NCI-H345 treated with DMSO at 0.1 percent for 48 hours (cell line): ENCODE measurements at regions not wholly inside any gene's neighbourhood (a gene's known extent, or its start where the extent isn't known, plus 50 kb on each side); places are given as distances from the start of the nearest gene placed in this dataset.
"Not testable (repeated sequence)": the region's sequence is repeated elsewhere in the genome, so short reads cannot be mapped to it uniquely, and the experiment has no call there.

ENCODE experiments used
- DNase-seq: peaks from one replicate; lab custom pipeline; 2025; ENCODE audit not compliant: unreplicated experiment; lab: John Stamatoyannopoulos, UW

GRCh38 chr16:62272035-62272434 is 235.8 kb upstream of the CDH8 start:
- no peak for DNase-seq

- DNase-seq: no peak
These were observed 225.5 kb upstream of the CDH8 start for GRCh38 chr16:62261760-62262159.

GRCh38 chr16:62258931-62259435 is 222.7 kb upstream of the CDH8 start:
- not testable (repeated sequence) for DNase-seq

GRCh38 chr16:62256406-62256805 is 220.2 kb upstream of the CDH8 start:
- no peak for DNase-seq

- DNase-seq: no peak
These were observed 218.6 kb upstream of the CDH8 start for GRCh38 chr16:62254847-62255246.

GRCh38 chr16:62254372-62254771 is 218.1 kb upstream of the CDH8 start:
- no peak for DNase-seq

- DNase-seq: no peak
These were observed 217.7 kb upstream of the CDH8 start for GRCh38 chr16:62253966-62254365.

- DNase-seq: no peak
These were observed 212.8 kb upstream of the CDH8 start for GRCh38 chr16:62249069-62249468.

GRCh38 chr16:62240722-62241121 is 204.5 kb upstream of the CDH8 start:
- no peak for DNase-seq

GRCh38 chr16:62225675-62226074 is 189.4 kb upstream of the CDH8 start:
- DNase-seq: no peak

- DNase-seq: no peak
These were observed 188.5 kb upstream of the CDH8 start for GRCh38 chr16:62224646-62225209.

GRCh38 chr16:62216837-62217236 is 180.6 kb upstream of the CDH8 start:
- no peak for DNase-seq

- DNase-seq: no peak
These were observed 177.5 kb upstream of the CDH8 start for GRCh38 chr16:62213763-62214162.

- DNase-seq: no peak
These were observed 172.7 kb upstream of the CDH8 start for GRCh38 chr16:62208934-62209333.

GRCh38 chr16:62205459-62205858 is 169.2 kb upstream of the CDH8 start:
- no peak for DNase-seq

- no peak for DNase-seq
These were observed 165.7 kb upstream of the CDH8 start for GRCh38 chr16:62201911-62202310.

- DNase-seq: no peak
These were observed 158.6 kb upstream of the CDH8 start for GRCh38 chr16:62194828-62195227.

GRCh38 chr16:62190426-62190825 is 154.2 kb upstream of the CDH8 start:
- DNase-seq: no peak

- no peak for DNase-seq
These were observed 141.3 kb upstream of the CDH8 start for GRCh38 chr16:62177351-62178203.

GRCh38 chr16:62170642-62171041 is 134.4 kb upstream of the CDH8 start:
- no peak for DNase-seq

GRCh38 chr16:62167551-62167950 is 131.3 kb upstream of the CDH8 start:
- no peak for DNase-seq

- no peak for DNase-seq
These were observed 121.3 kb upstream of the CDH8 start for GRCh38 chr16:62157544-62157943.
